Esophagus squamous epithelium (tissue), 5 donors: ENCODE measurements at regions not wholly inside any gene's neighbourhood (a gene's known extent, or its start where the extent isn't known, plus 50 kb on each side); places are given as distances from the start of the nearest gene placed in this dataset.

Experiments
- DNase-seq: peaks from one replicate; lab custom pipeline; 2025; lab: John Stamatoyannopoulos, UW
- H3K27ac ChIP-seq, 4 donors: fragments of 200-600 bp; sonication (generic); one replicate each; pipeline ENCODE4 v1.5.1; 2016 to 2019; ENCODE audit warnings: mild to moderate bottlenecking in 1 of 4
- H3K27me3 ChIP-seq, 4 donors: fragments of 200-600 bp; sonication (generic); 1 replicate in 3 of 4; 2 replicates in 1 of 4; pipeline versions ENCODE4 v1.5.1 to v1.6.0; 2017 to 2021; ENCODE audit warnings: antibody characterized with exemption in 1 of 4
- H3K36me3 ChIP-seq, 3 donors: fragments of 200-600 bp; sonication (generic); one replicate each; pipeline ENCODE4 v1.5.1; 2016 to 2019
- H3K4me1 ChIP-seq, 3 donors: fragments of 200-600 bp; sonication (generic); one replicate each; pipeline ENCODE4 v1.5.1; 2017 to 2019
- H3K4me3 ChIP-seq, 4 donors: fragments of 200-600 bp; sonication (generic); 1 replicate in 3 of 4; 2 replicates in 1 of 4; pipeline ENCODE4 v1.5.1; 2016 to 2019; ENCODE audit warnings: mild to moderate bottlenecking in 2 of 4, moderate library complexity in 1 of 4
- H3K9me3 ChIP-seq, 3 donors: fragments of 200-600 bp; sonication (generic); one replicate each; pipeline ENCODE4 v1.5.1; 2016 to 2019
- POLR2A ChIP-seq, 4 donors: fragments of 450-650 bp; IDR thresholded peaks; one replicate each; pipeline ENCODE4 v1.6.1; 2017; ENCODE audit warnings: antibody characterized with exemption in 4 of 4, mild to moderate bottlenecking in 4 of 4, moderate library complexity in 3 of 4
- WGBS, 2 donors: methylation state at CpG; one replicate each; pipeline ENCODE4 v1.1.5; 2018; 5-methylcytosine and 5-hydroxymethylcytosine counted together
- intact Hi-C: fragments of 100-400 bp; cut with DNase I; formaldehyde crosslinking; loops from one replicate; pipeline ENCODE4 v1.15.0; 2022
- TF ChIP-seq, protein P1 (sequence below), 6 experiments: fragments of 450-650 bp in 4 of 6; fragments of 200-600 bp in 2 of 6; sonication (generic) in 2 of 6; IDR thresholded peaks; one replicate each; pipeline ENCODE4 v1.5.1; 2016 to 2019; ENCODE audit warnings: antibody characterized with exemption in 6 of 6, mild to moderate bottlenecking in 4 of 6, moderate library complexity in 4 of 6
- donor health status: DM: yes; HTN: yes; CAD: no.

DNA sequence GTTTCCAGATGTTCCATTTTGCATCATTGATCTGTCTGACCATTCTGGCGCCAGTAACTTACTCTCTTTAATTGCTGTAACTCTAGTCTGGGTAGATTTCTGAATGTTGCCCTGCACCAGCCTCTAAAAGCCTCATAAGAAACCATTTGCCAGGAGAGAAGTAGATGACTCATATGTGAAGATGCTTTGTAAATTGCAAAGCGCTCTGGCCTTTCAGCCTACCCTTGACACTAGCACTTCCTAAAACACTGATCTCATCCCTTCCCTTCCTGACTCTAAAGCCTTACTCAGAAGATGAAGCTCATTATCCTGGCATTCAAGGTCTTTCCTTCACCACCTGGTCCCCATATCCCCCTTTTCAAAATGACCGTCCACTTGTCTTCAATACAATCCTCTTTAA is 193.2 kb upstream of the MEX3C start:
- no peaks in the 10 kb centered on the region for H3K27me3 ChIP-seq
- DNase-seq: no peak
- no peaks in the 10 kb centered on the region for H3K9me3 ChIP-seq
- 46 to 58% methylated on average over 3 of the region's 3 CpGs for WGBS, 2 donors
- H3K36me3 ChIP-seq: no peaks in the 10 kb centered on the region
- no peak overlapping the region for H3K27ac ChIP-seq
- TF ChIP-seq POLR2A (IDR thresholded peaks at IDR 0.05): no peak
- intact Hi-C loops: no loop called here
- H3K4me3 ChIP-seq: no peak overlapping the region
- H3K4me1 ChIP-seq: no peaks in the 10 kb centered on the region

DNA sequence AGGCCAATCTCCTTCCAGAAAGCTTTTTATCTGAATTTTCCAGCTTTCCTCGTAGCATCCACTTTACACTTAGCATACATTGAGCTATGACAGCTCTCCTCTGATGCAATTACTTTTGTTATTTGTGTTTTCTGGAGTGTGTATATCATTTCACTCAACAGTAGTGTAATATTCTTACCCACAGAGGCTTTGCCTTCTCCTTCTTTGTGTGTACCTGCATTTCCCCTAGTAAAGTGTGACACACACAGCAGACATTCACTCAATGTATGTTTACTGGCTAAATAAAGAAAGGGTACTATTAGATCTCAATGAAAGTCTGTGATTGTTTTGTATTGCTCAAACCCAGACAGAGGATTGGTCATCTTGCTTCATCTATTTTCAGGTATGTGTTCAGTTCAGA is 193.7 kb upstream of the MEX3C start:
- 57 to 75% methylated on average over 1 of the region's 1 CpG for WGBS, 2 donors
- Histone ChIP-seq H3K4me1 (no peaks in the 10 kb centered on the region), H3K36me3 (no peaks in the 10 kb centered on the region), H3K4me3 (no peak overlapping the region), H3K9me3 (no peaks in the 10 kb centered on the region), H3K27ac (no peak overlapping the region), H3K27me3 (no peaks in the 10 kb centered on the region)
- intact Hi-C loops: no loop called here
- TF ChIP-seq, protein P1, sequence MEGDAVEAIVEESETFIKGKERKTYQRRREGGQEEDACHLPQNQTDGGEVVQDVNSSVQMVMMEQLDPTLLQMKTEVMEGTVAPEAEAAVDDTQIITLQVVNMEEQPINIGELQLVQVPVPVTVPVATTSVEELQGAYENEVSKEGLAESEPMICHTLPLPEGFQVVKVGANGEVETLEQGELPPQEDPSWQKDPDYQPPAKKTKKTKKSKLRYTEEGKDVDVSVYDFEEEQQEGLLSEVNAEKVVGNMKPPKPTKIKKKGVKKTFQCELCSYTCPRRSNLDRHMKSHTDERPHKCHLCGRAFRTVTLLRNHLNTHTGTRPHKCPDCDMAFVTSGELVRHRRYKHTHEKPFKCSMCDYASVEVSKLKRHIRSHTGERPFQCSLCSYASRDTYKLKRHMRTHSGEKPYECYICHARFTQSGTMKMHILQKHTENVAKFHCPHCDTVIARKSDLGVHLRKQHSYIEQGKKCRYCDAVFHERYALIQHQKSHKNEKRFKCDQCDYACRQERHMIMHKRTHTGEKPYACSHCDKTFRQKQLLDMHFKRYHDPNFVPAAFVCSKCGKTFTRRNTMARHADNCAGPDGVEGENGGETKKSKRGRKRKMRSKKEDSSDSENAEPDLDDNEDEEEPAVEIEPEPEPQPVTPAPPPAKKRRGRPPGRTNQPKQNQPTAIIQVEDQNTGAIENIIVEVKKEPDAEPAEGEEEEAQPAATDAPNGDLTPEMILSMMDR (IDR thresholded peaks at IDR 0.05): no peak
- TF ChIP-seq POLR2A (IDR thresholded peaks at IDR 0.05): no peak
- no peak for DNase-seq

DNA sequence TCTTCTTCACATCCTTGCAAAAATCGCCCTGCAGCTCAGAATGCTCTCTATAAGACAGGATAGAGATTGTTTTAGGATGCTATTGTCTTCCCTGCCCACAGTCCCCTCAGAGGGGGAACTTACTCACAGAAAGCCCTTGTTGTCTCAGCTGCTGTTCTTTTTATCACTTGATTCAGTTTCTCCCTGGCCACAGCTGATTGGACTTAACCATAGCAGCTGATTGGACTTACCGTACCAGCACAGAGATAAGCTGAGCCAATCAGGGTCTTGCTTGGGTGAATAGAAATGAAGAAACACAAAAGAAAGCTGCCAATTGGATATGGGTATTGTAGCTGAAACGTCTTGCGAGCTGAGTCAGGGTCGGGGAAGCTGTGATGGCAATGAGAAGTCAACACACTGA is 194.2 kb upstream of the MEX3C start:
- intact Hi-C loops: no loop called here
- Histone ChIP-seq H3K9me3 (no peaks in the 10 kb centered on the region), H3K36me3 (no peaks in the 10 kb centered on the region), H3K27me3 (no peaks in the 10 kb centered on the region), H3K4me3 (no peak overlapping the region), H3K27ac (no peak overlapping the region), H3K4me1 (no peaks in the 10 kb centered on the region)
- TF ChIP-seq, protein P1 (IDR thresholded peaks at IDR 0.05): no peak
- no peak for TF ChIP-seq POLR2A (IDR thresholded peaks at IDR 0.05)
- WGBS, 2 donors: 73 to 79% methylated on average over 4 to 5 of the region's 5 CpGs
- no peak for DNase-seq

DNA sequence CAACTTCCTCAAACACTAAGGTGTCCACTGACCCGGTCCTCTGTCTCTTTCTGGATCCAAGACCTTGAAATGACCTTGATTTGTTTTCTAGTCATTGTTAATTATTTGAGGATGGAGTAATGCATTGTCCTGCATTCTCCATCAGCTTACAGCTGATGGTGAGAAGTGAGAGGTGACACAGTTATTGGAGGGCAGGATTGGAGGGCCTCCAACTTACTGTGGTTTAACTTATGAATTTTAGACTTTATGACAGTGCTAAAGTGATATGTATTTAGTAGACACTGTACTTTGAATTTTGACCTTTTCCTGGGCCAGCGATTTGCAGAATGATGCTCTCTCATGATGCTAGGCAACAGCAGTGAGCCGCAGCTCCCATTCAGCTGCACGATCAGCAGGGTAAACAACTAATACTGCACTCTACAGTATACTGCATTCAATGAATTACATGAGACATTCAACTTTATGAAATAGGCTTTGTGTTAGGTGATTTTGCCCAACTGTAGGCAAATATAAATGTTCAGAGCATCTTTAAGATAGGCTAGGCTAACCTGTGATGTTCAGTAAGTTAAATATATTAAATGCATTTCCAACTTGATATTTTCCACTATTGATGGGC is 200.0 kb upstream of the MEX3C start:
- DNase-seq: no peak
- H3K4me3 ChIP-seq: no peak overlapping the region

DNA sequence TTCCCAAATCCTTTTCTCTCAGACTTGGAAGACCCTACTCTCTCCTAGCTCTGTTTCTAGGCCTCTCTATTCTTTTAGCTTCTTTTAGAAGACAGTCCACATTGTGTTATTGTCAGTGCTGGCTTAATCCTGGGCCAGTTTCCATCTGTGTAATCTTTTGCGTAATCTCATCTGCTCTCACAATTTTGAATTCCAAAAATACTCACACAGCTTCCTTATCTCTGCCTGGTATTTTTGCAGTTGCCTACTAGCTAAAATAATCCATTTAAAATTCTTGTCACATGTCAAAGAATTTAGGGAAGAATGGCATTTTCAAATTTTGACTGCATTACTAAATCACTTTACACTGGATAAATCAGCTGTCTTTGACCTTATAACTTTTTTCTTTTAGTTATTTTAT is 200.6 kb upstream of the MEX3C start:
- Histone ChIP-seq H3K36me3 (no peaks in the 10 kb centered on the region), H3K27me3 (no peaks in the 10 kb centered on the region), H3K4me3 (no peak overlapping the region), H3K27ac (no peak overlapping the region), H3K9me3 (no peaks in the 10 kb centered on the region), H3K4me1 (no peaks in the 10 kb centered on the region)
- no peak for DNase-seq
- WGBS, 2 donors: 65 to 73% methylated on average over 1 of the region's 1 CpG
- TF ChIP-seq POLR2A (IDR thresholded peaks at IDR 0.05): no peak
- TF ChIP-seq, protein P1 (IDR thresholded peaks at IDR 0.05): no peak
- intact Hi-C loops: no loop called here

More for the DNA sequence above, 200.0 kb upstream of the MEX3C start:
- intact Hi-C loops: no loop called here
- Histone ChIP-seq H3K36me3 (no peaks in the 10 kb centered on the region), H3K4me1 (no peaks in the 10 kb centered on the region), H3K27ac (no peak overlapping the region), H3K27me3 (no peaks in the 10 kb centered on the region), H3K9me3 (no peaks in the 10 kb centered on the region)
- no peak for TF ChIP-seq POLR2A (IDR thresholded peaks at IDR 0.05)
- TF ChIP-seq, protein P1 (IDR thresholded peaks at IDR 0.05): no peak
- 63 to 73% methylated on average over 4 of the region's 4 CpGs for WGBS, 2 donors
